CD4-positive, alpha-beta T cell treated with Interleukin-17A for 1 hour (primary cell): ENCODE measurements at regions not wholly inside any gene's neighbourhood (a gene's known extent, or its start where the extent isn't known, plus 50 kb on each side); places are given as distances from the start of the nearest gene placed in this dataset.
"Not testable (repeated sequence)": the region's sequence is repeated elsewhere in the genome, so short reads cannot be mapped to it uniquely, and the experiment has no call there.

Source experiments
- DNase-seq: peaks from one replicate; pipeline ENCODE4 v3.0.0-alpha.2; 2020

DNA sequence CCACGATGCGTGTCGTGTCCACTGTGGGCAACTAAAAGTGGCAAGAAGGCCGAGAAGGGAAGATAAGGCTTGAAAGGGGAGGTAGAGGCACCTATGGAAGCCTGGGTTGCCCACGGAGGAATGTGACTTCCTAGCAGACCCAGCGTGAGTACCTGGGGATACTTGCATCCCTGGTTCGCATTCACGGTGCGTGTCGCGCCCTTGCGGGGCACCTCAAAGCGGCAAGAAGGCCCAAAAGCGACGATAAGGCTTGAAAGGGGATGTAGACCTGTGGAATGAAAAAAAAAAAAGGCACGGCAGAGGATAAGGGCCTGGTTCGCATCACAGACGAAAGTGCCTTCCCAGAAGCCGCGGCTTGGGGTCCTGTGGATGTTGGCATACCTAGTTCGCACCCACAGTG lies 282.9 kb downstream of the ALG10 start:
- DNase-seq: no peak

DNA sequence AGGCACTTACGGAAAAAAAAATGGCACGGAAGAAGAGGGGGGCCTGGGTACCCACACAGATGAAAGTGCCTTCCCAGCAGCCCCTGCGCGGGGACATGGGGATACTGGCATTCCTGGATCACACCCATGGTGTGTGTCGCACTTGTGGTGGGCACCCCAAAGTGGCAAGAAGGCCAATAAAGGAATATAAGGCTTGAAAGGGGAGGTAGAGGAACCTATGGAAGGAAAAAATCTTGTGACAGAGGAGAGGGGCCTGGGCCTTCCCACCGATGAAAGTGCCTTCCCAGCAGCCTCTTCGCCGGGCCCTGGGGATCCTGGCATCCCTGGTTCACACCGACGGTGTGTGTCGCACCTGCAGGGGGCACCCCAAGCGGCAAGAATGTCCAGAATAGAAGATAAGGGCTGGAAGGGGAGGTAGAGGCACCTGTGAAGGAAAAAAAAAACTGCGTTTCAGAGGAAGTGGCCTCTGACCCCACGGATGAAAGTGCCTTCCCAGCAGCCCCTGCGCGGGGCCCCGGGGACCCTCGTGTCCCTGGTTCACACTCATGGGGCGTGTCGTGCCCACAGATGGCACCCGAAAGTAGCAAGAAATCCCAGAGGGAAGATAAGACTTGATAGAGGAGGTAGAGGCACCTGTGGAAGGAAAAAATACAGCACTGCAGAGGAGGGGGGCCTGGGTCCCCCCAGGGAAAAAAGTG lies 284.0 kb downstream of the ALG10 start:
- DNase-seq: no peak

DNA sequence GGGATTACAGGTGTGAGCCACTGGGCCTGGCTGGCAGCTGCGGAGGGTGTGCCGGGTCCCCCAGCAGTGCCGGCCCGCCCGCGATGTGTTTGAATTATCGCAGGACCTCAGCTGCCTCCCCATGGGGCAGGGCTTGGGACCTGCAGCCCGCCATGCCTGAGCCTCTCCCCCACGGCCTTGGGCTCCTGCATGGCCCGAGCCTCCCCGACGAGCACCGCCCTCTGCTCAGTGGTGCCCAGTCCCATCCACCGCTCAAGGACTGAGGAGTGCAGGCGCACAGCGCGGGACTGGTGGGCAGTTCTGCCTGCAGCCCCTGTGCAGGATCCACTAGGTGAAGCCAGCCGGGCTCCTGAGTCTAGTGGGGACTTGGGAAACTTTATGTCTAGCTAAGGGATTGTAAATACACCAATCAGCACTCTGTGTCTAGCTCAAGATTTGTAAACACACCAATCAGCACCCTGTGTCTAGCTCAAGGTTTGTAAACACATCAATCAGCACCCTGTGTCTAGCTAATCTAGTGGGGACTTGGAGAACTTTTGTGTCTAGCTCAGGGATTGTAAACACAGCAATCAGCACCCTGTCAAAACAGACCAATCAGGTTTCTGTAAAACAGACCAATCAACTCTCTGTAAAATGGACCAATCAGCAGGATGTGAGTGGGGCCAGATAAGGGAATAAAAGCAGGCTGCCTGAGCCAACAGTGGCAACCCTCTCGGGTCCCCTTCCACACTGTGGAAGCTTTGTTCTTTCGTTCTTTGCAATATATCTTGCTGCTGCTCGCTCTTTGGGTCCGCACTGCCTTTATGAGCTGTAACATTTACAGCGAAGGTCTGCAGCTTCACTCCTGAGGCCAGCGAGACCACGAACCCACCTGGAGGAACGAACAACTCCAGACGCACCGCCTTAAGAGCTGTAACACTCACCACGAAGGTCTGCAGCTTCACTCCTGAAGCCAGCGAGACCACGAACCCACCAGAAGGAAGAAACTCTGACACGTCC lies 287.8 kb downstream of the ALG10 start:
- DNase-seq: not testable (repeated sequence)

DNA sequence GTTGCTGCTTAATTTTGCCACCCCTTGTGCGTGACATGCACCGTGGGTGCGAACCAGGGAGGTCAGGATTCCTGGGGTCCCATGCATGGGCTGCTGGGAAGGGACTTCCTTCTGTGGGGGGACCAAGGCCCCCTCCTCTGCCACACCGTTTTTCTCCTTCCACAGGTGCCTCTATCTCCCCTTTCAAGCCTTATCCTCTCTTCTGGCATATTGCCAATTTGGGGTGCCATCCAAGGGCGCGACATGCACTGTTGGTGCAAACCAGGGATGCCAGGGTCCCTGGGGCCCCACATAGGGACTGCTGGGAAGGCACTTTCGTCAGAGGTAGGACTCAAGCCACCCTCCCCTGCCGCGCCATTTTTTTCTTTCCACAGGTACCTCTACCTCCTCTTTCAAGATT lies 289.0 kb downstream of the ALG10 start:
- no peak for DNase-seq

DNA sequence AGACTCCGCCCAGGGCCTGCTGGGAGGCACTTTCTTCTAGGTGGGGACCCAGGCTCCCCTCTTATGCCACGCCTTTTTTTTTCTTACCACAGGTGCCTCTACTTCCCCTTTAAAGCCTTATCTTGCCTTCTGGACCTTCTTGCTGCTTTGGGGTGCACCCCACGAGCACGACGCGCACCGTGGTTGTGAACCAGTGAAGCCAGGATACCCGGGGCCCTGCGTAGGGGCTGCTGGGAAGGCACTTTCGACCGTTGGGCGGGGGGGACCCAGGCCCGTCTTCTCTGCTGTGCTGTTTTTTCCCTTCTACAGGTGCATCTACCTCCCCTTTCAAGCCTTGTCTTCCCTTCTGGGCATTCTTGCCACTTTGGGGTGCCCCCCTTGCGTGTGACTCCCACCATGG lies 305.4 kb downstream of the ALG10 start:
- DNase-seq: no peak

DNA sequence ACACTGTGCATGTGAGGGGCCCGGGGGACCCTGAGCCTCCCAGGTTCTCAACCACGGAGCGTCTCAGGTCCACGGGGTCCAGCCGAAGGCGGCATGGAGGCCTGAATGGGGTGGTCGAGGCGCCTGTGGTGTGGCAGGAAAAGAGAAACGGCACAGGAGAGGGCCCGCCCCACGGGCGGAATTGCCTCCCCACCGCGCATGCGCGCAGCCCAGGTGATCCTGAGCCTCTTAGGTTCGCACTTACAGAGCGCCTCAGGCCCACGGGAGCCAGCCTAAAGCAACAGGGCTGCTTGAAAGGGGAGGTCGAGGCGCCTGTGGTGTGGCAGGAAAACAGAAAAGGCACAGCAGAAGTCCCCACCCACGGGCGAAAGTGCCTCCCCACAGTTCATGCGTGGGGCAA lies 311.0 kb downstream of the ALG10 start:
- DNase-seq: no peak

DNA sequence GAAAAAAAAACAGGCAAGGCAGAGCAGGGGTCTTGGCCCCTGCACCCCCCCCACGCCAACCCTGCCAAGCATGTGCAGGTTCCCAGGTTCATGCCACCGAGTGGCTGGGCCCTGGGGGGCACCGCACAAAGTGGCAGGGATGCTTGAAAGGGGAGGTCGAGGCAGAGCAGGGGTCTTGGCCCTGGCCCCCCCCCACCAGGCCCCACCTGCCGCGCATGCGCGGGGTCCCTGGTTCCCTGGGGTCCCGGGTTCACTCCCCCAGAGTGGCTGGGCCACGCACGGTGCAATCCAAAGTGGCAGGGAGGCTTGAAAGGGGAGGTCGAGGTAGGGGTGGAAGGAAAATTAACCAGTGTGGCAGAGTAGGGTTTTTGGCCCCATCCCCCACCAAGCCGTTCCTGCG lies 312.2 kb downstream of the ALG10 start:
- no peak for DNase-seq

DNA sequence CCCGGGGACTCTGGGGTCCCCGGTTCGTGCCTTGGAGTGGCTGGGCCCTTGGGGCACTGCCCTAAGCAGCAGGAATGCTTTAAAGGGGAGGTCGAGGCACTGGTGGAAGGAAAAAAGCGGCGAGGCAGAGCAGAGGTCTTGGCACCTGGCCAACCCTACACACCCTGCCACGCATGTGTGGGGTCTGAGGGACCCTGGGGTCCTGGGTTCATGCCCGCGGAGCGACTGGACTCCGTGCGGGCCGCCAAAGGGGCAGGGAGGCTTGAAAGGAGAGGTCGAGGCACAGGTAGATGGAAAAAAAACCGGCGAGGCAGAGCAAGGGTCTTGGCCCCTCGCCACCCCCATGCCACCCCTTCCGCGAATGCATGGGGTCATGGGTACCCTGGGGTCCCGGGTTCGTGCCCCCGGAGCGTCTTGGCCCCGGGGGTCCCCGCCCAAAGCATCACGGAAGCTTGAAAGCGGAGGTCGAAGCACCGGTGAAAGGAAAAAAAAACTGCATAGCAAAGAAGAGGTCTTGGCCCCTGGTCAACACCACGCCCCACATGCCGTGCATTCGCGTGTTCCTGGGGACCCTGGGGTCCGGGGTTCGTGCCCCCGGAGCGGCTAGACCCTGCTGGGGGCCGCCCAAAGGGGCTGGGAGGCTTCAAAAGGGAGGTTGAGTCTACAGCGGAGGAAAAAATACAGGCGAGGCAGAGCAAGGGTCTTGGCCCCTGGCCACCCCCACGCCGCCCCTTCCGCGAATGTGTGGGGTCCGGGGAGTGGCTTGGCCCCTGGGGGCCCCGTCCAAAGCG lies 312.9 kb downstream of the ALG10 start:
- DNase-seq: no peak

DNA sequence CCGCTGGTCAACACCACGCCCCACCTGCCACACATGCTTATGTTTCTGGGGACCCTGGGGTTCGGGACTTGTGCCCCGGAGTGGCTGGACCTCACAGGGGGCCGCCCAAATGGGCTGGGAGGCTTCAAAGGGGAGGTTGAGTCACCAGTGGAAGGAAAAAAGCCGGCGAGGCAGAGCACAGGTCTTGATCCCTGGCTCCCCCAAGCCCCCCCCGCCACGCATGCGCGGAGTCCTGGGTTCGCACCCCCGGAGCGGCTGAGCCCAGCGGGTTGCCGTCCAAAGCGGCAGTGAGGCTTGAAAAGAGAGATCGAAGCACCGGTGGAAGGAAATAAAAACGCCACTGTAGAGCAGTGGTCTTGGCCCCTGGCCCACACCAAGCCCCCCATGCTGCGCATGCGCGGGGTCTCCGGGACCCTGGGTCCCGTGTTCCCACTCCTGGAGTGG lies 313.5 kb downstream of the ALG10 start:
- DNase-seq: no peak

DNA sequence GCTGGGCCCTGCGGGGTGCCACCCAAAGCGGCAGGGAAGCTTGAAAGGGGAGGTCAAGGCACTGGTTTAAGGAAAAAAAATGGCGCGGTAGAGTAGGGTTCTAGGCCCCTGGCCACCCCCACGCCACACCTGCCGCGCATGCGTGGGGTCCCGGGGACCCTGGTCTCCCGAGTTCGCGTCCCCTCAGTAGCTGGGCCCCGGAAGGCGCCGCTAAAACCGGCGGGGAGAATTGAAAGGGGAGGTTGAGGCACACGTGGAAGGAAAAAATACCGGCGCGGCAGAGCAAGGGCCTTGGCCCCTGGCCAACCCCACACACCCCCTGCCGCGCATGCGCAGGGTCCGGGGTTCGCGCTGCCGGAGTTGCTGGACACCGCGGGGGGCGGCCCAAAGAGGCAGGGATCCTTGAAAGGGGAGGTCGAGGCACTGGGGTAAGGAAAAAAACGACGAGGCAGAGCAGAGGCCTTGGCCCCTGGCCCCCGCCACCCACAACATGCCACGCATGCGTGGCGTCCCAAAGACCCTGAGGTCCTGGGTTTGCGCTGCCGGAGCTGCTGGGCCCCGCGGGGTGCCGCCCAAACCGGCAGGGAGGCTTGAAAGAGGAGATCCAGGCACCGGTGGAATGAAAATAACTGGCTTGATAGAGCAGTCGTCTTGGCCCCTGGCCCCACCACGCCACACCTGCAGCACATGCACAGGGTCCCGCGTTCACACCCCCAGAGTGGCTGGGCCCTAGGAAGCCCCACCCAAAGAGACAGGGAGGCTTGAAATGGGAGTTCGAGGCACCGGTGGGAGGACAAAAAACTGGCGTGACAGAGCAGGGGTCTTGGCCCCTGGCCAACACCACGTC lies 314.5 kb downstream of the ALG10 start:
- no peak for DNase-seq

DNA sequence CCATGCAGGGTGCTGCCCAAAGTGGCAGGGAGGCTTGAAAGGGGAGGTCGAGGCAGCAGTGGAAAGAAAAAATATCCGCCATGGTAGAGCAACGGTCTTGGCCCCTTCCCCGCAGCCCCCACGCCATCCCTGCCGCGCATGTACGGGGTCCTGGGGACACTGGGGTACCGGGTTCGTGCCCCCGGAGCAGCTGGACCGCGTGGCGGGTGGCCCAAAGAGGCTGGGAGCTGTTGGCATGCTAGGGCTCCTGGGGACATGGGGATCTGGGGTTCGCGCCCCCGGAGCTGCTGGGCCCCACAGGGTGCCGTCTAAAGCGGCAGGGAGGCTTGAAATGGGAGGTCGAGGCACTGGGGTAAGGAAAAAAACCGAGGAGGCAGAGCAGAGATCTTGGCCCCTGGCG lies 316.5 kb downstream of the ALG10 start:
- no peak for DNase-seq

DNA sequence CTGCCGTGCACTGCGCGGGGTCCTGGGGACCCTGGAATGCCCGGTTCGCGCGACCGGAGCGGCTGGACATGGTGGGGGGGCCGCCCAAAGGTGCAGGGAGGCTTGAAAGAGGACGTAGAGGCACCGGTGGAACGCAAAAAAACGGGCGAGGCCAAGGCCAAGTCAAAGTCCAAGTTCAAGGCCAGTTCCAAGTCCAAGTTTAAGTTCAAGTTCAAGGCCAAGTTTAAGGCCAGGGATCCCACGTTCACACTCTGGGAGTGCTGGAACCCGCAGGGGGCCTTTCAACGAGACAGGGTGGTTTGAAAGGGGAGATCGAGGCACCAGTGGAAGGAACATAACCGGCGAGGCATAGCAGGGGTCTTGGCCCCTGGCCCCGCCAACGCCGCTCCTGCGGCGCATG lies 317.6 kb downstream of the ALG10 start:
- no peak for DNase-seq

DNA sequence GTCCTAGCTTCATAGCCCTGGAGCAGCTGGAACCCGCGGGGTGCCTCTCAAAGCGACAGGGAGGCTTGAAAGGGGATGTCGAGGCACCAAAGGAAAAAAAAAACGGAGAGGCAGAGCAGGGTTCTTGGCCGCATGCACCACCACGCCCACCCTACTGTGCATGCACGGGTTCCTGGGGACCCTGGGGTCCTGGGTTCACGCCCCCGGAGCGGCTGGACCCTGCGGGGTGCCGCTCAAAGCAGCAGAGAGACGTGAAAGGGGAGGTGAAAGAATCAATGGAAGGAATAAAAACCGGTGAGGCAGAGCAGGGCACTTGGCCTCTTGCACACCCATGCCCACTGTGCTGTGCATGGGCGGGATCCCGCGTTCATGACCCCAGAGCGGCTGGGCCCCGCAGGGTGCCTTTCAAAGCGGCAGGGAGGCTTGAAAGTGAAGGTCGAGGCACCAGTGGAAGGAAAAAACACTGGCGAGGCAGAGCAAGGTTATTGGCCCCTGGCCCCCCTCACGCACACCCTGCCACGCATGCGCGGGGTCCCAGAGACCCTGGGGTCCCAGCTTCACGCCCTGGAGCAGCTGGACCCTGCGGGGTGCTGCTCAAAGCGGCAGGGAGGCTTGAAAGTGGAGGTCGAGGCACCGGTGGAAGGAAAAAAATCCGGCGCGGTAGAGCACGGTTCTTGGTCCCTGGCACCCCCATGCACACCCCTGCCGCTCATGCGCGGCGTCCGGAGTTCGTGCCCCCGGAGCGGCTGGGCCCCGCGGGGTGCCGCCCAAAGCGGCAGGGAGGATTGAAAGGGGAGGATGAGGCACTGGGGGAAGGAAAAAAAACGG lies 318.5 kb downstream of the ALG10 start:
- no peak for DNase-seq

DNA sequence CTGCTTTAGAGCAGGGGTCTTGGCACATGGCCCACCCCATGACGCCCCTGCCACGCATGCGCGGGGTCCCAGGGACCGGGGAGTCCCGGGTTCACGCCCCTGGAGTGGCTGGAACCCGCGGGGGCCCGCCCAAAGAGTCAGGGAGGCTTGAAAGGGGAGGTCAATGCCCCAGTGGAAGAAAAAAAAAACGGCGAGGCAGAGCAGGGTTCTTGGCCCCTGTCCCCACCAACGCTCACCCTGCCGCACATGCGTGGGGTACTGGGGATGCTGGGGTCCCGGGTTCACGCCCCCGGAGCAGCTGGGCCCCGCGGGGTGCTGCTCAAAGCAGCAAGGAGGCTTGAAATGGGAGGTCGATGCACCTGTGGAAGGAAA lies 319.1 kb downstream of the ALG10 start:
- no peak for DNase-seq

DNA sequence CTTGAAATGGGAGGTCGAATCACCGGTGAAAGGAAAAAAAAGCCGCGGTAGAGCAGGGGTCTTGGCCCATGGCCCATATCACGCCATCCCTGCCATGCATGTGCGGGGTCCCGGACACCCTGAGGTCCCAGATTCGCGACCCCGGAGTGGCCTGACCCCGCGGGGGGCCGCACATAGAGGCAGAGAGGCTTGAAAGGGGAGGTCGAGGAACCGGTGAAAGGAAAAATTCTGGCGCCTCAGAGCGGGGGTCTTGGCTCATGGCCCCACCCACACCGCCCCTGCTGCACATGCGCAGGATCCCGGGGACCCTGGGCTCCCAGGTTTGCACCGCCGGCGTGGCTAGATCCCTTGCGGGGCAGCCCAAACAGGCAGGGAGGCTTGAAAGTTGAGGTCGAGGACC lies 319.8 kb downstream of the ALG10 start:
- DNase-seq: no peak

DNA sequence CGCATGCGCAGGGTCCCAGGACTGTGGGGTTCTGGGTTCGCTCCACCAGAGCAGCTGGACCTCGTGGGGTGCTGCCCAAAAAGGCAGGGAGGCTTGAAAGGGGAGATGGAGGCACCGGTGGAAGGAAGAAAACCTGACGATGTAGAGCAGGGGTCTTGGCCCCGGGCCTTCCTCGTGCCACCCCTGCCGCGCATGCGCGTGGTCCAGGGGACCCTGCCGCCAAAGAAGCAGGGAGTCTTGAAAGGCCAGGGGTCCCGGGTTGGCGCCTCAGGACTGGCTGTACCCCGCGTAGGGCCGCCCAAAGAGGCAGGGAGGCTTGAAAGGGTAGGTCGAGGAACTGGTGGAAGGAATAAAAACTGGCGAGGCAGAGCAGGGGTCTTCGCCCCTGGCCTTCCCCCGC lies 321.0 kb downstream of the ALG10 start:
- no peak for DNase-seq

DNA sequence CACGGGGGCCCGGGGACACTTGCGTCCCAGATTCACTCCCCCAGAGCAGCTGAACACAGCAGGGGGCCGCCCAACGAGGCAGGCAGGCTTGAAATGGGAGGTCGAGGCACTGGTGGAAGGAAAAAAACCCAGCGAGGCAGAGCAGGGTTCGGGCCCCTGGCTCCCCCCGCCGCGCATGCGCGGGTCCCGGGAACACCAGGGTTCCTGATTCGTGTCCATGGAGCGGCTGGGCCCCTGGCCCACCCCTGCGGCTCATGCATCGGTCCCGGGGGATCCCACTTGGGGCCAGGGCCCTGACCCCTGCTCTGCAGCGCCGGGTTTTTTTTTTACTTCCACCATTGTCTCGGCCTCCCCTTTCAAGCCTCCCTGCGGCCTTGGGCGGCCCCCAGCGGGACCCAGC lies 321.5 kb downstream of the ALG10 start:
- no peak for DNase-seq

DNA sequence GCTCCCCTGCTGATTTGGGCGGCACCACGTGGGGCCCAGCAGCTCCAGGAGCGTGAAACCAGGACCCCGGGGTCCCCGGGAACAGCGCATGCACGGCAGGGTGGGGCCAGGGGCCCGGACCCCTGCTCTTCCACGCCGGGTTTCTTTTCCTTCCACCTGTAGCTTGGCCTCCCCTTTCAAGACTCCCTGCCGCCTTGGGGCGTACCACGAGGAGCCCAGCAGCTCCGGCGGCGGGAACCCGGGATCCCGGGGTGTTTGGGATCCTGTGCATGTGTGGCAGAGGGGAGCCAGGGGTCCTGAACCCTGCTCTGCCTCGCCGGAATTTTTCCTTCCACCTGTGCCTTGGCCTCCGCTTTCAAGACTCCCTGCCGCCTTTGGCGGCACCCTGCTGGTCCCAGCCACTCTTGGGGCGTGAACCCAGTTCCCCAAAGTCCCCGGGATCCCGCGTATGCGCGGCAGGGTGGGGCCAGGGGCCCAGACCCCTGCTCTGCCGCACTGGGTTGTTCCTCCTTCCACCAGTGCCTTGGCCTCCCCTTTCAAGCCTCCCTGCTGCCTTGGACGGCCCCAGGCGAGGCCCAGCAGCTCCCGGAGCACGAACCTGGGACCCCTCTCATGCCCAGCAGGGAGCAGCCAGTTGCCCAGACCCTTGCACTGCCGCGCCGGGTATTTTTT lies 322.7 kb downstream of the ALG10 start:
- DNase-seq: no peak

DNA sequence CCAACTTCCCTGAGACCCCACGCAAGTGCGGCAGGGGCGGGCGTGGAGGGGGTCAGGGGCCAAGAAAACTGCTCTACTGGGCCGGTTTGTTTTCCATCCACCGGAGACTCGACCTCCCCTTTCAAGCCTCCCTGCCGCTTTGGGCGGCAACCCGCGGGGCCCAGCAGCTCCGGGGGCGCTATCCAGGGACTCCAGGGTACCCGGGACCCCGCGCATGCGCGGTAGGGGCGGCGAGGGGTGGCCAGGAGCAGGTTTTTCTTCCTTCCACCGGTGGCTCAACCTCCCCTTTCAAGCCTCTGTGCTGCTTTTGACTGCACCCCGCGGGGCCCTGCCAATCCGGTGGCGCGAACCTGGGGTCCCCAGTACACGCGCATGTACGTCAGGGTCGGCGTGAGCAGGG lies 323.5 kb downstream of the ALG10 start:
- DNase-seq: no peak

DNA sequence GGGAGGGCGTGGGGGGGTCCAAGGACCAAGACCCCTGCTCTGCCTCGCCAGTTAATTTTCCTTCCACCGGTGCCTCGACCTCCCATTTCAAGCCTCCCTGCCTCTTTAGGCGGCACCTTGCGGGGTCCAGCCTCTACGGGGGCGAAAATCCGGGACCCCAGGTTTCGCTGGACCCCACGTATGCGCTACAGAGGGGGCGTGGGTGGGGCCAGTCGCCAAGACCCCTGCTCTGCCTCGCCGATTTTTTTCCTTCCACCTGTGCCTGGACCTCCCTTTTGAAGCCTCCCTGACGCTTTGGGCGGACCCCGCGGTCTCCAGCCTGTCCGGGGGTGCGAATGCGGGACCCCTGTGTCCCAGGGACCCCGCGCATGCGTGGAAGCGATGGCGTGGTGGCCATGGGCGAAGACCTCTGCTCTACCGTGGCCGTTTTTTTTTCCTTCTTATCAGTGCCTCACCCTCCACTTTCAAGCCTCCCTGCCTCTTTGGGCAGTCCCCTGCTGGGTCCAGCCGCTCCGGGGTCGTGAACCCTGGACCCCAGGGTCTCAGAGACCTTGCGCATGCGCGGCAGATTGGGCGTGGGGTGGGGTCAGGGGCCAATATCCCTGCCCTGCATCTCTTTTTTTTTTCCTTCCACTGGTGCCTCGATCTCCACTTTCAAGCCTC lies 324.2 kb downstream of the ALG10 start:
- DNase-seq: no peak
